IPS DF 19.7 (cell line): ENCODE measurements at regions not wholly inside any gene's neighbourhood (a gene's known extent, or its start where the extent isn't known, plus 50 kb on each side); places are given as distances from the start of the nearest gene placed in this dataset.

Experiments
- DNase-seq: peaks from one replicate; pipeline ENCODE4 v3.0.0-alpha.2; 2013; ENCODE audit warnings: low read depth, low spot score

GRCh38 chrY:7261254-7261653 lies 349.7 kb upstream of the AMELY start:
- DNase-seq = no peak

GRCh38 chrY:7240101-7240500 lies 328.5 kb upstream of the AMELY start:
- no peak for DNase-seq

- DNase-seq = no peak
Observed at GRCh38 chrY:7211971-7212370, 300.4 kb upstream of the AMELY start.

- DNase-seq = no peak
Observed at GRCh38 chrY:7204456-7204855, 292.9 kb upstream of the AMELY start.

- no peak for DNase-seq
Observed at GRCh38 chrY:7182591-7182990, 271.0 kb upstream of the AMELY start.

GRCh38 chrY:7177631-7178030 lies 266.1 kb upstream of the AMELY start:
- no peak for DNase-seq

- no peak for DNase-seq
Observed at GRCh38 chrY:7169475-7169874, 257.9 kb upstream of the AMELY start.

GRCh38 chrY:7141477-7141876 lies 229.9 kb upstream of the AMELY start:
- no peak for DNase-seq
